Epithelial cell of proximal tubule (primary cell): ENCODE measurements at regions not wholly inside any gene's neighbourhood (a gene's known extent, or its start where the extent isn't known, plus 50 kb on each side); places are given as distances from the start of the nearest gene placed in this dataset.

Source experiments
- DNase-seq: peaks from one replicate; pipeline ENCODE4 v3.0.0-alpha.2; 2011; ENCODE audit warnings: low read depth
- H3K4me3 ChIP-seq: 2 replicates; pipeline ENCODE4 v1.5.1; 2011; ENCODE audit warnings: low read depth, mild to moderate bottlenecking, low read length
- CTCF ChIP-seq: conservative IDR thresholded peaks from 2 replicates; pipeline ENCODE4 v1.5.1; 2012; ENCODE audit warnings: low read depth, mild to moderate bottlenecking, low read length

- TF ChIP-seq CTCF, result no peak
- H3K4me3 ChIP-seq, result no peak overlapping the region
- DNase-seq, result no peak
Measured at GRCh38 chr1:214228976-214229375, 52.0 kb upstream of the SMYD2 start.

- DNase-seq, result no peak
- H3K4me3 ChIP-seq, result no peak overlapping the region
- no peak for TF ChIP-seq CTCF
Measured at GRCh38 chr1:214229736-214230135, 51.2 kb upstream of the SMYD2 start.
